A549 (cell line): ENCODE measurements at regions not wholly inside any gene's neighbourhood (a gene's known extent, or its start where the extent isn't known, plus 50 kb on each side); places are given as distances from the start of the nearest gene placed in this dataset.

Source experiments
- ATAC-seq, 2 experiments: fragments of 200-7000 bp in 1 of 2; fragments of >200 bp in 1 of 2; cut with Nextera tagmentation in 1 of 2; cut with Tn5 transposase in 1 of 2; 3 replicates each; pipeline versions ENCODE4 v1.8.0 to v1.9.1; 2018 to 2020; ENCODE audit warnings: mild to moderate bottlenecking in 1 of 2, moderate library complexity in 1 of 2
- CTCF ChIA-PET: fragments of 300-600 bp; sonication (Branson Sonifier 250); formaldehyde crosslinking; extraction: SDS; loops from one replicate; lab custom pipeline; 2021; ENCODE audit warnings: antibody characterized with exemption, inconsistent platforms; lab: Yijun Ruan, JAX
- POLR2A ChIA-PET: fragments of 350-600 bp; formaldehyde crosslinking; extraction: SDS; loops from one replicate; lab custom pipeline; 2021; ENCODE audit warnings: antibody characterized with exemption, inconsistent platforms; lab: Yijun Ruan, JAX
- DNase-seq, 2 experiments: peaks; one replicate each; pipeline versions ENCODE4 v3.0.0 to v3.0.0-alpha.2; 2011 to 2016; ENCODE audit warnings: low read depth in 1 of 2, low spot score in 1 of 2
- FAIRE-seq: peaks from 2 replicates; lab custom pipeline; 2011; peaks lifted over from hg19 to GRCh38; lab: Jason Lieb, UNC
- H3K27ac ChIP-seq, 2 experiments: fragments of >200 bp; sonication (Bioruptor Twin); formaldehyde crosslinking; 3 replicates each; pipeline ENCODE4 v1.5.1; 2016 to 2017
- H3K4me1 ChIP-seq: fragments of >200 bp; sonication (Bioruptor Twin); formaldehyde crosslinking; 3 replicates; pipeline ENCODE4 v1.6.1; 2016
- H3K4me2 ChIP-seq: fragments of >200 bp; sonication (Bioruptor Twin); formaldehyde crosslinking; 3 replicates; pipeline ENCODE4 v1.6.1; 2016
- H3K4me3 ChIP-seq: fragments of >200 bp; sonication (Bioruptor Twin); formaldehyde crosslinking; 3 replicates; pipeline ENCODE4 v1.5.1; 2016
- H3K9me3 ChIP-seq: fragments of >200 bp; sonication (Bioruptor Twin); formaldehyde crosslinking; 3 replicates; pipeline ENCODE4 v1.6.1; 2016
- BHLHE40 ChIP-seq: IDR thresholded peaks from 2 replicates; pipeline ENCODE4 v1.6.1; 2012; ENCODE audit warnings: low read depth, low read length, inconsistent platforms
- CBX2 ChIP-seq: fragments of 200-600 bp; sonication (generic); IDR thresholded peaks from 2 replicates; pipeline ENCODE4 v1.6.1; 2016; ENCODE audit warnings: low read depth, mild to moderate bottlenecking, borderline replicate concordance
- CHD2 ChIP-seq: fragments of 150-350 bp; IDR thresholded peaks from 2 replicates; pipeline ENCODE4 v1.6.1; 2014; ENCODE audit warnings: low read length; ENCODE audit not compliant: partially characterized antibody
- EHF ChIP-seq: fragments of 250-450 bp; sonication (Bioruptor Pico); IDR thresholded peaks from 2 replicates; pipeline ENCODE4 v1.5.0; 2020; ENCODE audit warnings: mild to moderate bottlenecking
- EHMT2 ChIP-seq: fragments of 200-600 bp; sonication (generic); IDR thresholded peaks from 2 replicates; pipeline ENCODE4 v1.6.1; 2016; ENCODE audit warnings: antibody characterized with exemption, low read depth, mild to moderate bottlenecking, moderate library complexity
- EP300 ChIP-seq, 2 experiments: fragments of >200 bp; sonication (Bioruptor Twin); formaldehyde crosslinking; IDR thresholded peaks; 2 replicates in 1 of 2; 3 replicates in 1 of 2; pipeline ENCODE4 v1.6.1; 2016 to 2017
- FOSB ChIP-seq: fragments of 250-450 bp; sonication (Bioruptor Pico); IDR thresholded peaks from 2 replicates; pipeline ENCODE4 v1.5.0; 2020; ENCODE audit warnings: mild to moderate bottlenecking, moderate library complexity
- FOSL2 ChIP-seq, 2 experiments: fragments of 450-650 bp in 1 of 2; fragments of >200 bp in 1 of 2; sonication (Bioruptor Twin) in 1 of 2; formaldehyde crosslinking; IDR thresholded peaks; 2 replicates each; pipeline versions ENCODE4 v1.5.0 to v1.6.1; 2016 to 2020; ENCODE audit warnings: mild to moderate bottlenecking in 1 of 2, moderate library complexity in 1 of 2
- HDAC2 ChIP-seq: fragments of 200-600 bp; sonication (generic); IDR thresholded peaks from 2 replicates; pipeline ENCODE4 v1.6.1; 2016
- HEYL ChIP-seq: fragments of 250-450 bp; sonication (Bioruptor Pico); IDR thresholded peaks from 2 replicates; pipeline ENCODE4 v1.8.0; 2021; ENCODE audit warnings: mild to moderate bottlenecking, moderate library complexity
- HOXA7 ChIP-seq: fragments of 250-450 bp; sonication (Bioruptor Pico); IDR thresholded peaks from 2 replicates; pipeline ENCODE4 v1.5.0; 2020; ENCODE audit warnings: mild to moderate bottlenecking, moderate library complexity
- HOXB13 ChIP-seq: fragments of 250-450 bp; sonication (Bioruptor Pico); IDR thresholded peaks from 2 replicates; pipeline ENCODE4 v1.5.0; 2020; ENCODE audit warnings: low read depth, mild to moderate bottlenecking, moderate library complexity
- MAFK ChIP-seq: fragments of 450-650 bp; IDR thresholded peaks from 2 replicates; pipeline ENCODE4 v1.6.1; 2014; ENCODE audit not compliant: partially characterized antibody
- MAZ ChIP-seq: fragments of 150-350 bp; IDR thresholded peaks from 2 replicates; pipeline ENCODE4 v1.6.1; 2014; ENCODE audit warnings: antibody characterized with exemption, low read depth, low read length, borderline replicate concordance
- MYC ChIP-seq: IDR thresholded peaks from 2 replicates; pipeline ENCODE4 v1.6.1; 2012; ENCODE audit warnings: mild to moderate bottlenecking, inconsistent platforms, low read length, improper control_type of control experiment, borderline replicate concordance
- PHF8 ChIP-seq: fragments of 200-600 bp; sonication (generic); IDR thresholded peaks from 2 replicates; pipeline ENCODE4 v1.6.1; 2016; ENCODE audit warnings: low read depth, mild to moderate bottlenecking, antibody characterized with exemption, moderate library complexity, borderline replicate concordance
- POLR2AphosphoS2 ChIP-seq: conservative IDR thresholded peaks from 2 replicates; pipeline ENCODE4 v1.6.1; 2012; ENCODE audit warnings: low read length, improper control_type of control experiment, inconsistent platforms
- RAD21 ChIP-seq, 2 experiments: fragments of >200 bp in 1 of 2; sonication (Bioruptor Twin) in 1 of 2; formaldehyde crosslinking in 1 of 2; IDR thresholded peaks in 1 of 2; conservative IDR thresholded peaks in 1 of 2; 2 replicates in 1 of 2; 3 replicates in 1 of 2; pipeline ENCODE4 v1.6.1; 2012 to 2018; ENCODE audit warnings: inconsistent platforms in 1 of 2
- RFX5 ChIP-seq: fragments of 450-650 bp; IDR thresholded peaks from 2 replicates; pipeline ENCODE4 v1.7.1; 2014; ENCODE audit warnings: antibody characterized with exemption, mild to moderate bottlenecking, moderate library complexity
- TFCP2L1 ChIP-seq: fragments of 250-450 bp; sonication (Bioruptor Pico); IDR thresholded peaks from 2 replicates; pipeline ENCODE4 v1.5.0; 2021; ENCODE audit warnings: mild to moderate bottlenecking
- TP53 ChIP-seq: fragments of 250-450 bp; sonication (Bioruptor Pico); IDR thresholded peaks from 2 replicates; pipeline ENCODE4 v1.5.0; 2021; ENCODE audit warnings: mild to moderate bottlenecking, moderate library complexity
- ZFP36 ChIP-seq: fragments of 450-650 bp; IDR thresholded peaks from 2 replicates; pipeline ENCODE4 v1.6.1; 2014; ENCODE audit warnings: borderline replicate concordance; ENCODE audit not compliant: partially characterized antibody
- WGBS: methylation state at CpG from one replicate; pipeline ENCODE4 v1.1.6; 2017; ENCODE audit errors: missing lambda C conversion rate; 5-methylcytosine and 5-hydroxymethylcytosine counted together
- TF ChIP-seq, protein P1 (sequence below): fragments of >200 bp; sonication (Bioruptor Twin); formaldehyde crosslinking; IDR thresholded peaks from 3 replicates; pipeline ENCODE4 v1.6.1; 2016
- TF ChIP-seq, protein P2 (sequence below): IDR thresholded peaks from 2 replicates; pipeline ENCODE4 v1.6.1; 2012; ENCODE audit warnings: low read depth, borderline replicate concordance
- TF ChIP-seq, protein P3 (sequence below): fragments of 150-350 bp; IDR thresholded peaks from 2 replicates; pipeline ENCODE4 v1.6.1; 2014; ENCODE audit warnings: low read depth, mild to moderate bottlenecking, low read length
- TF ChIP-seq, protein P4 (sequence below): fragments of 450-650 bp; IDR thresholded peaks from 2 replicates; pipeline ENCODE4 v1.6.1; 2014; ENCODE audit warnings: antibody characterized with exemption
- TF ChIP-seq, protein P5 (sequence below): fragments of 250-450 bp; sonication (Bioruptor Pico); IDR thresholded peaks from 2 replicates; pipeline ENCODE4 v1.5.0; 2021; ENCODE audit warnings: mild to moderate bottlenecking, moderate library complexity, borderline replicate concordance
- TF ChIP-seq, protein P6 (sequence below): fragments of >200 bp; sonication (Bioruptor Twin); formaldehyde crosslinking; IDR thresholded peaks from 3 replicates; pipeline ENCODE4 v1.5.1; 2016

DNA sequence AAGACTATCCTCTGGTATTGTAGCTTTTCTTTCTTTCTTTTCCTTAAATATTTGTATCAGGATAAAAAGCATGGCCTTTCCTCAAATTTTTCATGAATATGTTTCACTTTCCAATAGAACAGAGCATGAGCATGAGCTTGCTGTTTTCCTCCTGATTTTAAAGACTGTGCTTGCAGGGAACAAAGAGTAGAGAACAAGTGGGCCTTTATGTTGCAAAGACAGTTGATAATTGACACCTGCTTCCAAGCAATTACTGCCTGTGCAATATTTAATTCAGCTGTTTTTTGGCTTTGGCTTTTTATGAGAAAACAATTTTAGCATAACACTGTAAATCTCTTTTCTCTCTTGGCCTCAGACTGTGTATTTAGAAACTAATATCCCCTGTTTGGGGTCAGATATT, 263.6 kb upstream of the AZI2 start:
- H3K4me3 ChIP-seq: no peak overlapping the region
- H3K27ac ChIP-seq: no peak overlapping the region
- no peak for FAIRE-seq
- no peaks in the 10 kb centered on the region for H3K9me3 ChIP-seq
- no peak for DNase-seq
- CTCF ChIA-PET: no interaction called here
- H3K4me2 ChIP-seq: no peak overlapping the region
- no peak for ATAC-seq
- TF ChIP-seq HEYL (CRISPR knock-in tag) (no peak), TP53 (CRISPR knock-in tag) (no peak), FOSB (CRISPR knock-in tag) (no peak), EP300 (IDR thresholded peaks at IDR 0.05) (no peak), RFX5 (no peak), HOXB13 (CRISPR knock-in tag) (no peak), TFCP2L1 (CRISPR knock-in tag) (no peak), MAZ (no peak), FOSL2 (IDR thresholded peaks at IDR 0.05) (no peak), FOSL2 (CRISPR knock-in tag; IDR thresholded peaks at IDR 0.05) (no peak), POLR2AphosphoS2 (no peak), EHF (CRISPR knock-in tag) (no peak), CBX2 (no peak), MAFK (no peak)
- TF ChIP-seq, protein P1, sequence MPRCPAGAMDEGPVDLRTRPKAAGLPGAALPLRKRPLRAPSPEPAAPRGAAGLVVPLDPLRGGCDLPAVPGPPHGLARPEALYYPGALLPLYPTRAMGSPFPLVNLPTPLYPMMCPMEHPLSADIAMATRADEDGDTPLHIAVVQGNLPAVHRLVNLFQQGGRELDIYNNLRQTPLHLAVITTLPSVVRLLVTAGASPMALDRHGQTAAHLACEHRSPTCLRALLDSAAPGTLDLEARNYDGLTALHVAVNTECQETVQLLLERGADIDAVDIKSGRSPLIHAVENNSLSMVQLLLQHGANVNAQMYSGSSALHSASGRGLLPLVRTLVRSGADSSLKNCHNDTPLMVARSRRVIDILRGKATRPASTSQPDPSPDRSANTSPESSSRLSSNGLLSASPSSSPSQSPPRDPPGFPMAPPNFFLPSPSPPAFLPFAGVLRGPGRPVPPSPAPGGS: no peak
- TF ChIP-seq, protein P2, sequence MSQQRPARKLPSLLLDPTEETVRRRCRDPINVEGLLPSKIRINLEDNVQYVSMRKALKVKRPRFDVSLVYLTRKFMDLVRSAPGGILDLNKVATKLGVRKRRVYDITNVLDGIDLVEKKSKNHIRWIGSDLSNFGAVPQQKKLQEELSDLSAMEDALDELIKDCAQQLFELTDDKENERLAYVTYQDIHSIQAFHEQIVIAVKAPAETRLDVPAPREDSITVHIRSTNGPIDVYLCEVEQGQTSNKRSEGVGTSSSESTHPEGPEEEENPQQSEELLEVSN: no peak
- TF ChIP-seq, protein P3, sequence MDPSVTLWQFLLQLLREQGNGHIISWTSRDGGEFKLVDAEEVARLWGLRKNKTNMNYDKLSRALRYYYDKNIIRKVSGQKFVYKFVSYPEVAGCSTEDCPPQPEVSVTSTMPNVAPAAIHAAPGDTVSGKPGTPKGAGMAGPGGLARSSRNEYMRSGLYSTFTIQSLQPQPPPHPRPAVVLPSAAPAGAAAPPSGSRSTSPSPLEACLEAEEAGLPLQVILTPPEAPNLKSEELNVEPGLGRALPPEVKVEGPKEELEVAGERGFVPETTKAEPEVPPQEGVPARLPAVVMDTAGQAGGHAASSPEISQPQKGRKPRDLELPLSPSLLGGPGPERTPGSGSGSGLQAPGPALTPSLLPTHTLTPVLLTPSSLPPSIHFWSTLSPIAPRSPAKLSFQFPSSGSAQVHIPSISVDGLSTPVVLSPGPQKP: no peak
- TF ChIP-seq, protein P4, sequence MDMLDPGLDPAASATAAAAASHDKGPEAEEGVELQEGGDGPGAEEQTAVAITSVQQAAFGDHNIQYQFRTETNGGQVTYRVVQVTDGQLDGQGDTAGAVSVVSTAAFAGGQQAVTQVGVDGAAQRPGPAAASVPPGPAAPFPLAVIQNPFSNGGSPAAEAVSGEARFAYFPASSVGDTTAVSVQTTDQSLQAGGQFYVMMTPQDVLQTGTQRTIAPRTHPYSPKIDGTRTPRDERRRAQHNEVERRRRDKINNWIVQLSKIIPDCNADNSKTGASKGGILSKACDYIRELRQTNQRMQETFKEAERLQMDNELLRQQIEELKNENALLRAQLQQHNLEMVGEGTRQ: no peak
- TF ChIP-seq, protein P5, sequence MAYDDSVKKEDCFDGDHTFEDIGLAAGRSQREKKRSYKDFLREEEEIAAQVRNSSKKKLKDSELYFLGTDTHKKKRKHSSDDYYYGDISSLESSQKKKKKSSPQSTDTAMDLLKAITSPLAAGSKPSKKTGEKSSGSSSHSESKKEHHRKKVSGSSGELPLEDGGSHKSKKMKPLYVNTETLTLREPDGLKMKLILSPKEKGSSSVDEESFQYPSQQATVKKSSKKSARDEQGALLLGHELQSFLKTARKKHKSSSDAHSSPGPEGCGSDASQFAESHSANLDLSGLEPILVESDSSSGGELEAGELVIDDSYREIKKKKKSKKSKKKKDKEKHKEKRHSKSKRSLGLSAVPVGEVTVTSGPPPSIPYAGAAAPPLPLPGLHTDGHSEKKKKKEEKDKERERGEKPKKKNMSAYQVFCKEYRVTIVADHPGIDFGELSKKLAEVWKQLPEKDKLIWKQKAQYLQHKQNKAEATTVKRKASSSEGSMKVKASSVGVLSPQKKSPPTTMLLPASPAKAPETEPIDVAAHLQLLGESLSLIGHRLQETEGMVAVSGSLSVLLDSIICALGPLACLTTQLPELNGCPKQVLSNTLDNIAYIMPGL (CRISPR knock-in tag): no peak
- no peaks in the 10 kb centered on the region for H3K4me1 ChIP-seq
- POLR2A ChIA-PET: no interaction called here

DNA sequence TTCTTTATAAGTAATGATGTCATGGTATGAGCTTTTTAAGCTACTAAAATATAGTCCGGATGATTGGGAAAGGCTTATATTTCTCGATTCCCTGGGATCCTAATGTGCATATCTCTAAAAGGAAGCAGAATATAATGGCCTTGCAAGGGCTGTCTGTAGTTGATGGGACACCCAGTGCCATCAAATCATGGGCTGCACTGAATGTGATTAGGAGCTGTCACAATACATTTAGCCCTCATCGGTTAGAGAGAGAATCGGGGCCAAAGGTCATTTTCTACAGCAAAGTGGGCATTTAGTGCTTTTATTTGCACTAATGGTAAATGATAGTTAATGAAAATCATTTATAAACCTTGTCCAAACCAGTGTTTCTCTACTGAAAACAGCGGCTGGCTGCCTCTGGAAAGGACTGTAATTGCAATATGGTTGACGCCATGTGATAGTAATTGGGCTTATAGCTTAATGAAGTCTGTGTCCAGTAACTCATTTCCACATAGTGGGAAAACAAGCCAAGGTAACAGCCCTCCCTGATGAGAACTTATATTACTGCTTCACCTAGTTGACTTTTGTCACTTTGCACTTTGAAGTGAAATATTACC, 265.0 kb upstream of the AZI2 start:
- CTCF ChIA-PET: no interaction called here
- WGBS: 52% methylated on average over 6 of the region's 6 CpGs
- no peak for ATAC-seq

More for the DNA sequence above, 265.0 kb upstream of the AZI2 start:
- no peak for TF ChIP-seq TFCP2L1 (CRISPR knock-in tag)
- TF ChIP-seq, protein P4: no peak
- no peak for TF ChIP-seq MYC
- TF ChIP-seq CHD2: no peak
- no peak for TF ChIP-seq HOXA7 (CRISPR knock-in tag)
- TF ChIP-seq RAD21 (conservative IDR thresholded peaks at IDR 0.05 in 1 of 2, IDR thresholded peaks at IDR 0.05 in 1 of 2): no peak
- TF ChIP-seq ZFP36: no peak
- TF ChIP-seq HDAC2: no peak
- TF ChIP-seq PHF8: no peak
- no peak for TF ChIP-seq EHMT2
- TF ChIP-seq, protein P6, sequence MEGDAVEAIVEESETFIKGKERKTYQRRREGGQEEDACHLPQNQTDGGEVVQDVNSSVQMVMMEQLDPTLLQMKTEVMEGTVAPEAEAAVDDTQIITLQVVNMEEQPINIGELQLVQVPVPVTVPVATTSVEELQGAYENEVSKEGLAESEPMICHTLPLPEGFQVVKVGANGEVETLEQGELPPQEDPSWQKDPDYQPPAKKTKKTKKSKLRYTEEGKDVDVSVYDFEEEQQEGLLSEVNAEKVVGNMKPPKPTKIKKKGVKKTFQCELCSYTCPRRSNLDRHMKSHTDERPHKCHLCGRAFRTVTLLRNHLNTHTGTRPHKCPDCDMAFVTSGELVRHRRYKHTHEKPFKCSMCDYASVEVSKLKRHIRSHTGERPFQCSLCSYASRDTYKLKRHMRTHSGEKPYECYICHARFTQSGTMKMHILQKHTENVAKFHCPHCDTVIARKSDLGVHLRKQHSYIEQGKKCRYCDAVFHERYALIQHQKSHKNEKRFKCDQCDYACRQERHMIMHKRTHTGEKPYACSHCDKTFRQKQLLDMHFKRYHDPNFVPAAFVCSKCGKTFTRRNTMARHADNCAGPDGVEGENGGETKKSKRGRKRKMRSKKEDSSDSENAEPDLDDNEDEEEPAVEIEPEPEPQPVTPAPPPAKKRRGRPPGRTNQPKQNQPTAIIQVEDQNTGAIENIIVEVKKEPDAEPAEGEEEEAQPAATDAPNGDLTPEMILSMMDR: no peak
- no peak for TF ChIP-seq FOSL2 (IDR thresholded peaks at IDR 0.05)
- no peak for TF ChIP-seq FOSL2 (CRISPR knock-in tag; IDR thresholded peaks at IDR 0.05)
- TF ChIP-seq BHLHE40: no peak
- H3K9me3 ChIP-seq: no peaks in the 10 kb centered on the region
- no peak for FAIRE-seq
- no peak overlapping the region for H3K4me3 ChIP-seq
- no peak overlapping the region for H3K4me2 ChIP-seq
- POLR2A ChIA-PET: no interaction called here
- no peaks in the 10 kb centered on the region for H3K4me1 ChIP-seq
- no peak overlapping the region for H3K27ac ChIP-seq
- DNase-seq: no peak
